Activated CD4-positive, alpha-beta memory T cell treated with anti-CD3 and anti-CD28 coated beads, Interleukin-2, amount 10 ng/mL, durations not matched to agents 7 days and 5 days (primary cell): ENCODE measurements at regions not wholly inside any gene's neighbourhood (a gene's known extent, or its start where the extent isn't known, plus 50 kb on each side); places are given as distances from the start of the nearest gene placed in this dataset.
"Not testable (repeated sequence)": the region's sequence is repeated elsewhere in the genome, so short reads cannot be mapped to it uniquely, and the experiment has no call there.

Experiments
- CTCF ChIA-PET: fragments of 350-600 bp; sonication (Branson Sonifier 250); formaldehyde crosslinking; loops from one replicate; lab custom pipeline; 2021; ENCODE audit warnings: antibody characterized with exemption, inconsistent platforms; lab: Charles Lee
- POLR2A ChIA-PET: fragments of 350-600 bp; sonication (Branson Sonifier 250); formaldehyde crosslinking; loops from one replicate; lab custom pipeline; 2021; ENCODE audit warnings: antibody characterized with exemption; lab: Charles Lee
- DNase-seq: peaks from one replicate; pipeline ENCODE4 v3.0.0-alpha.2; 2020
- H3K27ac Mint-ChIP-seq: one replicate; pipeline ENCODE4 v1.8.0; 2021; ENCODE audit warnings: mild to moderate bottlenecking, mixed read lengths
- H3K27me3 Mint-ChIP-seq: one replicate; pipeline ENCODE4 v1.8.0; 2021; ENCODE audit warnings: mixed read lengths
- H3K36me3 Mint-ChIP-seq: one replicate; pipeline ENCODE4 v1.8.0; 2021; ENCODE audit warnings: low read depth, mixed read lengths
- H3K4me1 Mint-ChIP-seq: one replicate; pipeline ENCODE4 v1.8.0; 2021; ENCODE audit warnings: mixed read lengths
- H3K4me3 Mint-ChIP-seq: one replicate; pipeline ENCODE4 v1.8.0; 2021; ENCODE audit warnings: mild to moderate bottlenecking, mixed read lengths
- H3K9me3 Mint-ChIP-seq: one replicate; pipeline ENCODE4 v1.8.0; 2021; ENCODE audit warnings: mixed read lengths

GRCh38 chr14:27881063-27881462 lies 885.5 kb upstream of the FOXG1 start:
- ChIA-PET CTCF (no interaction called here), POLR2A (no interaction called here)
- no peaks in the 10 kb centered on the region for H3K36me3 Mint-ChIP-seq
- no peak overlapping the region for H3K4me3 Mint-ChIP-seq
- H3K9me3 Mint-ChIP-seq = peaks cover 22% of the 10 kb centered on the region
- H3K27ac Mint-ChIP-seq = no peak overlapping the region
- no peak for DNase-seq
- H3K27me3 Mint-ChIP-seq = no peaks in the 10 kb centered on the region
- H3K4me1 Mint-ChIP-seq = no peaks in the 10 kb centered on the region

DNA sequence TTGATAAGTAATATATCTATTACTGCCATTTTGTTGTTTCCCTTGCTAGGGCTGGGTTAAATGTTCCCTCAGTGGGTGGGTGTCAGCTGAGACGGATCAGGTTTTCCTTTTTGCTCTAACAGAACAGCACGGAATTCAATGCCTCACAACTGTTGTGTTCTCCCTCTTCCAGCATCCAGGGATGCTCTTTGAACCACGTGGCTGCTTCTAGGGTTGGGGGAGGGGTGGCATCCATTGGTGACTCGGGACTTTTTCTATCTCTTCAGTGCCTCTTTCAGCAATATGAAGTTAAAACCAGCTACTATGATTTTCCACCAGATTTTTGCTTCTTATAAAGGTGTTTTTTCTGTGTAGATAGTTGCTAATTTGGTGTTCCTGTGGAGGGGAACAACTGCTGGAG lies 884.9 kb upstream of the FOXG1 start:
- POLR2A ChIA-PET = no interaction called here
- Mint-ChIP-seq H3K27ac (no peak overlapping the region), H3K4me3 (no peak overlapping the region), H3K36me3 (no peaks in the 10 kb centered on the region), H3K4me1 (no peaks in the 10 kb centered on the region), H3K27me3 (no peaks in the 10 kb centered on the region), H3K9me3 (peaks cover 22% of the 10 kb centered on the region)
- CTCF ChIA-PET = no interaction called here
- DNase-seq = no peak

GRCh38 chr14:27886256-27886655 lies 880.3 kb upstream of the FOXG1 start:
- CTCF ChIA-PET = no interaction called here
- peaks cover 8% of the 10 kb centered on the region for H3K9me3 Mint-ChIP-seq
- H3K4me3 Mint-ChIP-seq = no peak overlapping the region
- H3K27ac Mint-ChIP-seq = no peak overlapping the region
- no peak for DNase-seq
- no peaks in the 10 kb centered on the region for H3K4me1 Mint-ChIP-seq
- H3K36me3 Mint-ChIP-seq = no peaks in the 10 kb centered on the region
- POLR2A ChIA-PET = no interaction called here
- no peaks in the 10 kb centered on the region for H3K27me3 Mint-ChIP-seq

DNA sequence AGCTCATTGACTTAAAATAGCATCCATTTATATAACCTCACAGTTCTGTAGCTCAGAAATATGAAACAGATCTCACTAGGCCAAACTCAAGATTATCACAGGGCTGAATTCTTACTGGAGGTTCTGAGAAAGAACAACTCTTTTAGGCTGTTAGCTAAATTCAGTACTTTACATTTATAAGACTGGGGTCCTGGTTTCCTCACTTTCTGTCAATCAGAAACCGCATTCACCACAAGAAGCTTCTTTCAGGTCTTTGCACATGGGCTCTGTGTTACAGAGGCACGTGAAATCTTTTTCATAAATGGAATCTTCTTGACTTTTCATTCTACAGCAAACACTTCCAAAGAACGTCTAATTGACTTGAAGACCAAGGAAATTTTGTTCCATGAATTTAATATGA lies 876.3 kb upstream of the FOXG1 start:
- DNase-seq = no peak
- Mint-ChIP-seq H3K27me3 (no peaks in the 10 kb centered on the region), H3K9me3 (peaks cover 8% of the 10 kb centered on the region), H3K4me3 (no peak overlapping the region), H3K27ac (no peak overlapping the region), H3K36me3 (no peaks in the 10 kb centered on the region), H3K4me1 (no peaks in the 10 kb centered on the region)
- CTCF ChIA-PET = no interaction called here
- POLR2A ChIA-PET = no interaction called here

DNA sequence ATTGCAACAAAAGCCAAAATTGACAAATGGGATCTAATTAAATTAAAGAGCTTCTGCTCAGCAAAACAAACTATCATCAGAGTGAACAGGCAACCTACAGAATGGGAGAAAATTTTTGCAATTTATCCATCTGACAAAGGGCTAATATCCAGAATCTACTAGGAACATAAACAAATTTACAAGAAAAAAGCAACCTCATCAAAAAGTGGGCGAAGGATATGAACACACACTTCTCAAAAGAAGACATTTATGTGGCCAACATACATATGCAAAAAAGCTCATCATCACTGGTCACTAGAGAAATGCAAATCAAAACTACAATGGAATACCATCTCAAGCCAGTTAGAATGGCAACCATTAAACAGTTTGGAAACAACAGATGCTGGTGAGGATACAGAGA lies 858.1 kb upstream of the FOXG1 start:
- CTCF ChIA-PET, H3K27ac Mint-ChIP-seq, DNase-seq, H3K27me3 Mint-ChIP-seq, H3K4me3 Mint-ChIP-seq, H3K36me3 Mint-ChIP-seq, POLR2A ChIA-PET, H3K4me1 Mint-ChIP-seq: not testable (repeated sequence)
- H3K9me3 Mint-ChIP-seq = peaks cover 14% of the 10 kb centered on the region

GRCh38 chr14:27916326-27916725 lies 850.3 kb upstream of the FOXG1 start:
- Mint-ChIP-seq H3K36me3 (no peaks in the 10 kb centered on the region), H3K27me3 (no peaks in the 10 kb centered on the region), H3K4me1 (no peaks in the 10 kb centered on the region), H3K9me3 (peaks cover 13% of the 10 kb centered on the region), H3K27ac (no peak overlapping the region), H3K4me3 (no peak overlapping the region)
- no peak for DNase-seq
- CTCF ChIA-PET = no interaction called here
- POLR2A ChIA-PET = no interaction called here

GRCh38 chr14:27917896-27918295 lies 848.7 kb upstream of the FOXG1 start:
- no peaks in the 10 kb centered on the region for H3K36me3 Mint-ChIP-seq
- H3K27ac Mint-ChIP-seq = no peak overlapping the region
- peaks cover 11% of the 10 kb centered on the region for H3K9me3 Mint-ChIP-seq
- no peak for DNase-seq
- no peaks in the 10 kb centered on the region for H3K27me3 Mint-ChIP-seq
- no peaks in the 10 kb centered on the region for H3K4me1 Mint-ChIP-seq
- no peak overlapping the region for H3K4me3 Mint-ChIP-seq
- ChIA-PET CTCF (no interaction called here), POLR2A (no interaction called here)

- Mint-ChIP-seq H3K9me3 (peaks cover 16% of the 10 kb centered on the region), H3K27ac (no peak overlapping the region), H3K4me3 (no peak overlapping the region), H3K27me3 (no peaks in the 10 kb centered on the region), H3K4me1 (no peaks in the 10 kb centered on the region), H3K36me3 (no peaks in the 10 kb centered on the region)
- no peak for DNase-seq
- ChIA-PET POLR2A (no interaction called here), CTCF (no interaction called here)
Observed at GRCh38 chr14:27927519-27927918, 839.1 kb upstream of the FOXG1 start.

DNA sequence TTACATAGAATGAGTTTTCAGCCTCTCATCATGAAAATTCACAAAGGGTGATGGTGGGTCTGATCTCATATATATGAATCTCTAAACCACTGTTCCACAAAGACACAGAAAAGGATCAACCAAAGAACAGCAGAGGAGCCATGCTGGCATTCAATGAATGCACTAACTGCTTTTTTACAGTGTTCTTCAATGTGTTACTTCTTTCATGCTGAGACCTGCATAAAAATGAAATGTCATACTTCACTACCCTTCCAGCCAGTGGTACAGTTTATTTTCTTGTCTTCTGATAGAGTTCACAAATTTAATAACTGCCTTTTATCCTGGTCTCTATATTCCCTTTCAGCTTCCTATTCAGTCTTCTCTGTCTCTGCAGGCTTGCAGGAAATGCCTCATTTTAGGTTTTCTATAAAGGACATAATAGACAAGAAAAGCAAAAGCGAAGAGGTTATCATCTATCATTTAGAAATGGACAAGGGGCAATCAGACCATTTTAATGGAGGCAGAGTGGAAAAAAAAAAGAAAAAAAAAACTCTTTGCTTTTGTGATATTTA lies 836.7 kb upstream of the FOXG1 start:
- ChIA-PET POLR2A (no interaction called here), CTCF (no interaction called here)
- H3K36me3 Mint-ChIP-seq = no peaks in the 10 kb centered on the region
- no peak for DNase-seq
- no peaks in the 10 kb centered on the region for H3K4me1 Mint-ChIP-seq
- no peak overlapping the region for H3K27ac Mint-ChIP-seq
- no peaks in the 10 kb centered on the region for H3K27me3 Mint-ChIP-seq
- no peak overlapping the region for H3K4me3 Mint-ChIP-seq
- H3K9me3 Mint-ChIP-seq = peaks cover 11% of the 10 kb centered on the region

- Mint-ChIP-seq H3K27ac (no peak overlapping the region), H3K36me3 (no peaks in the 10 kb centered on the region), H3K9me3 (peaks cover 19% of the 10 kb centered on the region), H3K27me3 (no peaks in the 10 kb centered on the region), H3K4me1 (no peaks in the 10 kb centered on the region), H3K4me3 (no peak overlapping the region)
- ChIA-PET POLR2A (no interaction called here), CTCF (no interaction called here)
- DNase-seq = no peak
Observed at GRCh38 chr14:27938392-27938791, 828.2 kb upstream of the FOXG1 start.

- no peaks in the 10 kb centered on the region for H3K4me1 Mint-ChIP-seq
- H3K27ac Mint-ChIP-seq = no peak overlapping the region
- no peaks in the 10 kb centered on the region for H3K27me3 Mint-ChIP-seq
- no peak for DNase-seq
- no peak overlapping the region for H3K4me3 Mint-ChIP-seq
- H3K9me3 Mint-ChIP-seq = peaks cover 8% of the 10 kb centered on the region
- H3K36me3 Mint-ChIP-seq = no peaks in the 10 kb centered on the region
- POLR2A ChIA-PET = no interaction called here
- CTCF ChIA-PET = no interaction called here
Observed at GRCh38 chr14:27945512-27945911, 821.1 kb upstream of the FOXG1 start.

DNA sequence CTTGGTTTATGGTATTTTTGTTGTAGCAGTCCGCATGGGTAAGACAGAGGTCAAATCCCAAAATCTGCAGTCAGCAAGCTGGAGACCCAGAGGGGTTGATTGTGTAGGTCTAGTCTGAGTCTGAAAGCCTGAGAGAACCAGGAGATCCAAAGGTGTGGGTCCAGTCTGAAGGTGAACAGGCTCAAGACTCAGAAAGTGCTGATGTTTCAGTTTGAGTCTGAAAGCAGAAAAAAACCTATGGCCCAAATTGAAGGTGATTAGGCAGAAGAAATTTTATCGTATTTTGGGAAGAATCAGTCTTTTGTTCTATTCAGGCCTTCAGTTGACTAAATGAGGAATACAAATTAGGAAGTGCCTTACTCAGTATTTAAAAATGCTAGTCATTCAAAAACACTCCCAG lies 807.8 kb upstream of the FOXG1 start:
- H3K27ac Mint-ChIP-seq = no peak overlapping the region
- H3K4me3 Mint-ChIP-seq = no peak overlapping the region
- H3K9me3 Mint-ChIP-seq = peaks cover 22% of the 10 kb centered on the region
- no peaks in the 10 kb centered on the region for H3K4me1 Mint-ChIP-seq
- no peaks in the 10 kb centered on the region for H3K36me3 Mint-ChIP-seq
- DNase-seq = no peak
- H3K27me3 Mint-ChIP-seq = no peaks in the 10 kb centered on the region
- CTCF ChIA-PET = no interaction called here
- POLR2A ChIA-PET = no interaction called here

- DNase-seq = no peak
- Mint-ChIP-seq H3K9me3 (peaks cover 10% of the 10 kb centered on the region), H3K4me3 (no peak overlapping the region), H3K4me1 (no peaks in the 10 kb centered on the region), H3K27me3 (no peaks in the 10 kb centered on the region), H3K27ac (no peak overlapping the region), H3K36me3 (no peaks in the 10 kb centered on the region)
- ChIA-PET CTCF (no interaction called here), POLR2A (no interaction called here)
Observed at GRCh38 chr14:27995691-27996090, 770.9 kb upstream of the FOXG1 start.

DNA sequence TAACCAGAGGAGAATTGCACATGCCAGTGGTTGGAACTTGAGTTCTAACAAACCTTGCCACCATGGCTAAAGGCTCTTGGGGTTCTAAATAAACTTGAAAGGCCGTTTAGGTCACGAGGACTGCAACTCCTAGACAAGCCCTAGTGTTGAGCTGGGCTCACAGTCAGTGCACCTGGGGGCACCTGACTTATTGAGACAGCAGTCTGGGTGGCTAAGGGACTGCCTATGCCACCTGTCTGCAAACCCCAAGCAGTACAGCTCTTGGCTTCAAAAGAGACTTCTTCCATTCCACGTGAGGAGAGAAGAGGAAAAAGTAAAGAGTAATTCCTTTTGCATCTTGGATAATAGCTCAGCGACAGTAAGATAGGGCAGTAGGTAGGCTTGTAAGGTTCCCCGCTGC lies 765.6 kb upstream of the FOXG1 start:
- H3K27ac Mint-ChIP-seq = no peak overlapping the region
- ChIA-PET CTCF (no interaction called here), POLR2A (no interaction called here)
- H3K27me3 Mint-ChIP-seq = no peaks in the 10 kb centered on the region
- DNase-seq = no peak
- peaks cover 19% of the 10 kb centered on the region for H3K9me3 Mint-ChIP-seq
- no peaks in the 10 kb centered on the region for H3K36me3 Mint-ChIP-seq
- no peaks in the 10 kb centered on the region for H3K4me1 Mint-ChIP-seq
- H3K4me3 Mint-ChIP-seq = no peak overlapping the region
